Ureter (tissue), 1 donor: ENCODE measurements at regions not wholly inside any gene's neighbourhood (a gene's known extent, or its start where the extent isn't known, plus 50 kb on each side); places are given as distances from the start of the nearest gene placed in this dataset.
"Not testable (repeated sequence)": the region's sequence is repeated elsewhere in the genome, so short reads cannot be mapped to it uniquely, and the experiment has no call there.

ENCODE experiments used
- DNase-seq: peaks from one replicate; pipeline ENCODE4 v3.0.0-alpha.2; 2020; ENCODE audit warnings: low spot score
- donor health status: DM: yes; HTN: yes; CAD: no.

GRCh38 chr12:19988459-19988873, 379.9 kb upstream of the PDE3A start:
- DNase-seq: no peak

- DNase-seq: no peak
Observed at GRCh38 chr12:19988948-19989347, 379.4 kb upstream of the PDE3A start.

GRCh38 chr12:19991146-19991545, 377.2 kb upstream of the PDE3A start:
- no peak for DNase-seq

- DNase-seq: no peak
Observed at GRCh38 chr12:19992311-19992710, 376.0 kb upstream of the PDE3A start.

GRCh38 chr12:19994968-19995367, 373.4 kb upstream of the PDE3A start:
- no peak for DNase-seq

- no peak for DNase-seq
Observed at GRCh38 chr12:19997656-19998400, 370.5 kb upstream of the PDE3A start.

- no peak for DNase-seq
Observed at GRCh38 chr12:19998411-19998810, 369.9 kb upstream of the PDE3A start.

GRCh38 chr12:19998961-19999804, 369.2 kb upstream of the PDE3A start:
- DNase-seq: no peak

- no peak for DNase-seq
Observed at GRCh38 chr12:19999805-20000138, 368.6 kb upstream of the PDE3A start.

GRCh38 chr12:20000229-20000849, 368.0 kb upstream of the PDE3A start:
- DNase-seq: no peak

- no peak for DNase-seq
Observed at GRCh38 chr12:20003252-20003651, 365.1 kb upstream of the PDE3A start.

- DNase-seq: no peak
Observed at GRCh38 chr12:20004952-20005351, 363.4 kb upstream of the PDE3A start.

- no peak for DNase-seq
Observed at GRCh38 chr12:20006871-20007730, 361.2 kb upstream of the PDE3A start.

- DNase-seq: not testable (repeated sequence)
Observed at GRCh38 chr12:20009965-20010364, 358.4 kb upstream of the PDE3A start.

- no peak for DNase-seq
Observed at GRCh38 chr12:20011200-20011599, 357.1 kb upstream of the PDE3A start.

- DNase-seq: no peak
Observed at GRCh38 chr12:20017802-20018201, 350.5 kb upstream of the PDE3A start.

- no peak for DNase-seq
Observed at GRCh38 chr12:20018406-20018805, 349.9 kb upstream of the PDE3A start.

- DNase-seq: no peak
Observed at GRCh38 chr12:20024194-20024593, 344.1 kb upstream of the PDE3A start.

- DNase-seq: no peak
Observed at GRCh38 chr12:20028033-20028432, 340.3 kb upstream of the PDE3A start.

- DNase-seq: no peak
Observed at GRCh38 chr12:20030826-20031225, 337.5 kb upstream of the PDE3A start.

GRCh38 chr12:20039562-20039961, 328.8 kb upstream of the PDE3A start:
- DNase-seq: no peak

- DNase-seq: no peak
Observed at GRCh38 chr12:20040184-20040583, 328.2 kb upstream of the PDE3A start.
